OCI-LY1 (cell line): ENCODE measurements at regions not wholly inside any gene's neighbourhood (a gene's known extent, or its start where the extent isn't known, plus 50 kb on each side); places are given as distances from the start of the nearest gene placed in this dataset.

Experiments used
- EZH2 ChIP-seq: fragments of 200-600 bp; sonication (generic), shearing (Covaris generic); IDR thresholded peaks from 2 replicates; pipeline ENCODE4 v1.8.0; 2017; ENCODE audit warnings: borderline replicate concordance, mixed run types, mild to moderate bottlenecking, antibody characterized with exemption, low read length, moderate library complexity, mixed read lengths
- TF ChIP-seq, protein P1 (sequence below): fragments of 200-600 bp; sonication (generic), shearing (Covaris generic); IDR thresholded peaks from 2 replicates; pipeline ENCODE4 v1.5.1; 2017; ENCODE audit warnings: mild to moderate bottlenecking, antibody characterized with exemption, low read length, moderate library complexity, mixed read lengths

GRCh38 chrX:20639115-20639514 is 372.4 kb upstream of the RPS6KA3 start:
- TF ChIP-seq, protein P1, sequence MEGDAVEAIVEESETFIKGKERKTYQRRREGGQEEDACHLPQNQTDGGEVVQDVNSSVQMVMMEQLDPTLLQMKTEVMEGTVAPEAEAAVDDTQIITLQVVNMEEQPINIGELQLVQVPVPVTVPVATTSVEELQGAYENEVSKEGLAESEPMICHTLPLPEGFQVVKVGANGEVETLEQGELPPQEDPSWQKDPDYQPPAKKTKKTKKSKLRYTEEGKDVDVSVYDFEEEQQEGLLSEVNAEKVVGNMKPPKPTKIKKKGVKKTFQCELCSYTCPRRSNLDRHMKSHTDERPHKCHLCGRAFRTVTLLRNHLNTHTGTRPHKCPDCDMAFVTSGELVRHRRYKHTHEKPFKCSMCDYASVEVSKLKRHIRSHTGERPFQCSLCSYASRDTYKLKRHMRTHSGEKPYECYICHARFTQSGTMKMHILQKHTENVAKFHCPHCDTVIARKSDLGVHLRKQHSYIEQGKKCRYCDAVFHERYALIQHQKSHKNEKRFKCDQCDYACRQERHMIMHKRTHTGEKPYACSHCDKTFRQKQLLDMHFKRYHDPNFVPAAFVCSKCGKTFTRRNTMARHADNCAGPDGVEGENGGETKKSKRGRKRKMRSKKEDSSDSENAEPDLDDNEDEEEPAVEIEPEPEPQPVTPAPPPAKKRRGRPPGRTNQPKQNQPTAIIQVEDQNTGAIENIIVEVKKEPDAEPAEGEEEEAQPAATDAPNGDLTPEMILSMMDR, result no peak
- no peak for TF ChIP-seq EZH2
